IMR-90 (cell line): ENCODE measurements at regions not wholly inside any gene's neighbourhood (a gene's known extent, or its start where the extent isn't known, plus 50 kb on each side); places are given as distances from the start of the nearest gene placed in this dataset.

Source experiments
- TF ChIP-seq, protein P1 (sequence below): fragments of 150-350 bp; IDR thresholded peaks from 2 replicates; pipeline ENCODE4 v1.6.1; 2016; ENCODE audit warnings: low read depth, mild to moderate bottlenecking, low read length, moderate library complexity, borderline replicate concordance

DNA sequence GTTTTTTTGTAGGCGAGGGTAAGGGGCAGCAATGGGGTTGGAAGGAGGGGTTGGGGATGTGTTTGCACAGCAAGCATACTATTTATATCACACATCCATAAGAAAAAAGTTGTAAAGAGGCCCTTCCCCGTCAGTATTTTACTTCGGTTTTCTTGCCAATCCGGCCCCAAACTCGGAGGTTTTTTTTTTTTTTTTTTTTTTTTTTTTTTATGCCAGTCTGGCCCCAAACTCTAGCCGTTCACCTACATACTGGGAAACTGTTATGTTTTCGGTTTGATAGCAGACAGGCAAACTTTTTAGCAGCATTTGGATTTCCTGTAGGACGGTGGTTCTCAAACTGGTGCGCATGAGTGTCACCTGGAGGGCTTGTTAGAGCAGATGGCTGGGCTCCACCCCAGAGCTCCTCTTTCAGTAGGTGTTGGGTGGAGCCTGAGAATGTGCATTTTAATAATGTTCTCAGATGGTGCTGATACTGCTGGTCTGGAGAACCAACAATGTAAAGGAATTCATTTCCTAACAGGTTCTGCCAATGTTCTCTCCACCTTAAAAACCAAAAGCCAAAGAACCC lies 76.5 kb upstream of the ZBED5 start (continued):
- TF ChIP-seq, protein P1, sequence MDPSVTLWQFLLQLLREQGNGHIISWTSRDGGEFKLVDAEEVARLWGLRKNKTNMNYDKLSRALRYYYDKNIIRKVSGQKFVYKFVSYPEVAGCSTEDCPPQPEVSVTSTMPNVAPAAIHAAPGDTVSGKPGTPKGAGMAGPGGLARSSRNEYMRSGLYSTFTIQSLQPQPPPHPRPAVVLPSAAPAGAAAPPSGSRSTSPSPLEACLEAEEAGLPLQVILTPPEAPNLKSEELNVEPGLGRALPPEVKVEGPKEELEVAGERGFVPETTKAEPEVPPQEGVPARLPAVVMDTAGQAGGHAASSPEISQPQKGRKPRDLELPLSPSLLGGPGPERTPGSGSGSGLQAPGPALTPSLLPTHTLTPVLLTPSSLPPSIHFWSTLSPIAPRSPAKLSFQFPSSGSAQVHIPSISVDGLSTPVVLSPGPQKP: no peak
